HK-2 (cell line): ENCODE measurements at regions not wholly inside any gene's neighbourhood (a gene's known extent, or its start where the extent isn't known, plus 50 kb on each side); places are given as distances from the start of the nearest gene placed in this dataset.

Experiments used
- DNase-seq: peaks from one replicate; pipeline ENCODE4 v3.0.0-alpha.2; 2018; ENCODE audit not compliant: unreplicated experiment

DNA sequence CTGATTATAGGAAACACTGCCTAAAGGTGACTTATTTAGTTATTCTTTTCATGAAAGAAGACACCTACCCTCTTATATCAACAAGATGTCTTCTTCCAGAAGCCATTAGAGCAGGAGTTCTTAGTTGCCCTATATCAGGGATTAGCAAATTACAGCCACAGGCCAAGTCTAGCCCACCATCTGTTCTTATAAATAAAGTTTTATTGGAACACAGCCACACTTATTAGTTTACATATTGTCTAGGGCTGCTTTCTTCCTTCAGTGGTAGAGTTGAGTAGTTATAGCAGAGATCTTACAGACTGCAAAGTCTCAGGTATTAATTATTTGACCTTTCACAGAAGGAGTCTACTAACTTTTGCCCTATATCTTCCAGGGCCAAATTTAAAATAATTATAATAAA, 157.2 kb upstream of the NOCT start:
- DNase-seq = no peak

DNA sequence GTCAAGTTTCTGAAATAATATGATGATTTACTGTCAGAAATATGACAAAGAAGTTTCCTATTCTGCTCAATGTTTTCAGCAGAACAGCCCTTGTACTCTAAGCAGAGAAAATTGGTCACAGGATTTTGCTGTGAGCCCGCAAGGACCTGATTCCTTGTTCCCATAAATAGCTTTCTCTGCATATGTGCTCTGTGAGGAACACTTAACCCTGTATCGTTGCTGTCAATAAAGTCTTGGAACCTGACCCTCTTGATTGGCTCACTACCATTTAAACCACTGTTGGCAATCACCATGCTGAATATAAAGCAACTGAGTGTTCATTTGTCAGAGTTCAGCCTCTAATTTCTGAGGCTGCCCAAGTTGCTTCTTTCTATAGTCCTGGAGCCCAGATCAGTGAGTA, 158.2 kb upstream of the NOCT start:
- DNase-seq = no peak

DNA sequence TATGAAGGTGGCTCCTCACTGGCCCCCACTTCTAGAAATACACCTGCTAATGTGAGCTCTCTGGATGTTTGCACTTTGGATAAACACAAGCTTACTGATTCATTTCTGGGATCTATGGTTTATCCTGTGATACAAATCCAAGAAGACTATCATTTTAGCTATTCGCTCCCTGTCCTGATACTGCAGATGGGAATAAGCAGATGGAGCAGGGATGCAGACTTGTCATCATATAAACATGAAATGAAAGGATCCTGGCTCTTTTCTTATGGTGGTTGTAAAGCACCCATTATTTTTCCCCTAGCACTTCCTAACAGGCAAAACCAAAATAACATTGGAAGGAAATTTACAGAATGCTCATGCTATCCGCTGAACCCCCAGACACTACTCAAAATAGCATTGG, 162.9 kb upstream of the NOCT start:
- DNase-seq = no peak

- DNase-seq = no peak
Observed at GRCh38 chr4:138851391-138852335, 163.9 kb upstream of the NOCT start.

DNA sequence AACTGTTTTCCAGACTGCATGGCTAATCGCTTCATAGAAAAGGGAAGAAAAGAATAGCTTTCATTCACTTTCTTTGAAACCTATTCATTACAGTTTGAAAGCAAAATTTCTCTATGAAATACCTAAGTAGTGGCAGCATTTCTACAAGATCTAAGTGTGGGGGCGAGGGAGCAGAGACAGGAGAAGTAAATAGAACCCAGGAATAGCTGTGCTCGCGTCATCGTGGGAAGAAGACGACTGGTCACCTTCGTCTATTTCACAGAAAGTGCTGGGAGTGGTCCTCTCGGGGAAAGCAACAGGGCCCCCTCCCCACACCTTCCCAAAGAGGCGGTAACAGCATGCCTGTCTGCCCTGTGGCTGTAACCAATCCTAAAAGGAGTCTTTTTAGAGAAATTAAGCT, 169.9 kb upstream of the NOCT start:
- no peak for DNase-seq

- DNase-seq = no peak
Observed at GRCh38 chr4:138845054-138845453, 170.5 kb upstream of the NOCT start.

DNA sequence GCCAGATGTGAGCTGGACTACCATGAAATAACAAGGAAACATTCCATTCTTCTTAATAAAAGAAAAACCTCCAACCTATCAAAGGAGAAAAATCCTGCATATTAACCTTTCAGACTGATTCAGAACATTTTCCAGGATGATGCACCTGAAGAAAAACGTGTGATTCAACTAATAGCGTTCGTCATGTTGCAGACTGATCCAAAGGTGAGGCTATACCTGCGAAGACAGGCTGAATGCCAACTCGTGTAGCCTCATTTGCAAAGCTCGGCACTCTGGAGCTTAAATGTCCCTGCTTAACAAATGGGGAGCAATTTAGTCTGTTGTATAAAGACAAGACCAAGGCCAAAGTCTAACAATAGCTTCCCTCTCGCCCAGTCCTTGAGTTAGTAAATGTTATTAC, 172.0 kb upstream of the NOCT start:
- no peak for DNase-seq

GRCh38 chr4:138841343-138841742, 174.2 kb upstream of the NOCT start:
- no peak for DNase-seq

DNA sequence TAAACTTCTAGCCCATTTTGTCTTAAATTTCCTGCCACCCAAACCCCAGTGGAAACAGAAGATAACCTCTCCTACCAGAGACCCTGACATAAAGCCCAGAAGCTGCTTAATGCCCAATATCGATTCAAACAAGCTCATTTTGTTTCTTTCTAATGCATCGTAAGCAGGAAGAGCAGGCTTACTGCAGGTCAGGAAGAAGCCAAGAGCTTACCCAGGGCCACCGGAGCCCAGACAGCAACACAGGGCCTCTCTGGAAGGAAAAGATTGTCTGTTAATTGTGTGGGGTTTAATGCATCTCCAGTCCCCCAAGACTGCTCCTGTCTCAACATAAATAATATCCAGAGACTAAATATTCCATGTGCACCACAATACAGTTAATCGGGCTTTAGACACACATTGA, 177.3 kb upstream of the NOCT start:
- DNase-seq = no peak

- no peak for DNase-seq
Observed at GRCh38 chr4:138835832-138836533, 179.6 kb upstream of the NOCT start.

DNA sequence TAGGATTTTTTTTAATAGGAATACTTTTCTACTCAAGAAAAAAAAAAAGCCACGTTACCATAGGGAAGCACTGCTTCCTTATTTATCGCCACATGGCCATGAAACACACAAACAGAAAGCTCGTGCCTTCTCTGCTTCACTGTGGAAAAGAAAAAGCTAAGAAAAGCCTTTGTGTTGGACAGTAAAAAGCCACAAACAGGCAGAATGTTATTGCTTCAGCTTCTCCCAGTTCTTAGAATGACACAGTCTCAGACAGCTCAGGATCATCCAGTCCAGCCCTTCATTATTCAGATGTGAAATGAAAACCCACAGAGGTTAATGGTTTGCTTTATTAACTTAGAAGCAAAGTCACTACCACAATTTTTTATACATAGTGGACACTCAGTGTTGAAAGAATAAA, 181.6 kb upstream of the NOCT start:
- DNase-seq = no peak

DNA sequence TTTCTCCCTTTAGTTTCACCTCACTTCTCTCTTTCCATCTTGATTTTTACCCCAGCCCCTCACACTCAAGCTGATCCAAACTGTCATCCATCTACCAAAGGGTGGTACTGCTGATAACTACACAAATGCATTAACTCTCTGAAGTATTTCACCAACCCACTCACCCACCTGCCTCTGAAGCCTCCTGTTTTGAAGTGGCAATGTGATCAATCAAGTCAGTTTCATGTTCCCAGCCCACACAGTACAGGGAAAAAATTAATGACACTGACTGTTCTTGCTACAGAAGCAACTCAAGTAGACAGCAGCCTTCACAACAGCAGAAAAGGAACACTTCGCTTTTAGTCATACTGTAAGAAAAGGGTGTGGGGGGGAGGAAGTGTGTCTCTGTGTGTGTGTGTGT, 183.0 kb upstream of the NOCT start:
- no peak for DNase-seq

- DNase-seq = no peak
Observed at GRCh38 chr4:138831948-138832347, 183.6 kb upstream of the NOCT start.

DNA sequence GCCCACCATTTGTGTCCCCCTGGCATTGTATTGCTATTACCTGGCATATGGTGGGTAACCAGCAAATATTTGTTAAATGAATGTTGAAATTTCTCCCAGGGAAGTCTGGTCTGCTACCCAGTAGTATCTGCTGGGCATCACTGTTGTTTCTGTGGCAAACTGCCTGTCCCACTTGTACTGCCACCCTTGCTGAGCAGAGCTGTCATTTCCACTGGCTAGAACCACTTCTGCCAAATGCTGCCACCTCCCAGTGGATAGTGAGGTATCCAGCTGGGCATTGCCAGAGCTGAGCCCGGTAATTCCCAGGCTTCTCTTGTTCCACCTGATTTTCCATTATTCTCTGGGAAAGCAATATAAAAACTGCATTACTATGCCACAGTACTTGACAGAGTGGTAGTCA, 186.7 kb upstream of the NOCT start:
- no peak for DNase-seq

- DNase-seq = no peak
Observed at GRCh38 chr4:138826754-138827153, 188.8 kb upstream of the NOCT start.

GRCh38 chr4:138826322-138826721, 189.3 kb upstream of the NOCT start:
- DNase-seq = no peak

DNA sequence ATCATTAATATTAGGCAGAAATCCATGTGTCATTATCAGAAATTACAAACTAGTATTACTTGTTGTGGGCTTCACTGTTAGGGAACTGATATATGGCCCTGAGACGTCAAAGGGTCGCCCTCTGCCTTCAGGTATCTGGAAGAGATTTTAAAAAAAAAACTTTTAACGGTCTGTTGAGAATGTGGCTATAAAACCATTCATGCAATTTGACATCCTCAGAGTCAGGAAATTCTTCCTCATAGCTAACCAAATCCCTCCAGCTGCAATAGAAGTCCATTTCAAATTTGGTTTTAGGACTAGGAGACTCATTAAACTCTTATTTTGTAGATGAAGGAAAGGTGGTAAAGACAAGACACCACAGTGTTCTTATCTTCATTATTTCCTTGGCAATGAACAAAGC, 194.2 kb upstream of the NOCT start:
- DNase-seq = no peak

GRCh38 chr4:138816875-138817274, 198.7 kb upstream of the NOCT start:
- no peak for DNase-seq

DNA sequence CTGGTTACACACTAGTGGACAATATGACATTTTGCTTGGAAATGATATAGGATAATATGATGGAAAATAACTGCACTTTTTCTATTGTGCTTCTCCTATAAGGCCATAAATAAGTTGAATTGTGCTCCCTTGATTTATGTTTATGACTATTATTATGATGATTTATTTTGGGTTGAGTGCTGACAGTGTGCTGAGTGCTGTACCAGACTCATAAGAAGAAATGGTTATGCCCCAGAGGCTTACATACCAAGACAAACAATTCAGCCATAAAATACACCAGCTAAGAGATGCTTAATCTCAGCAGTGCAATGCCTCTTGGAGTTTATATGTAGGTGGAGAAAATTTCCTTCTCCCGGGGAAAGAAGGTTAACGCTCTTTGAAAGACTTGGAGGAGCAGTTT, 199.8 kb upstream of the NOCT start:
- no peak for DNase-seq

GRCh38 chr4:138805736-138806135, 209.8 kb upstream of the NOCT start:
- no peak for DNase-seq

DNA sequence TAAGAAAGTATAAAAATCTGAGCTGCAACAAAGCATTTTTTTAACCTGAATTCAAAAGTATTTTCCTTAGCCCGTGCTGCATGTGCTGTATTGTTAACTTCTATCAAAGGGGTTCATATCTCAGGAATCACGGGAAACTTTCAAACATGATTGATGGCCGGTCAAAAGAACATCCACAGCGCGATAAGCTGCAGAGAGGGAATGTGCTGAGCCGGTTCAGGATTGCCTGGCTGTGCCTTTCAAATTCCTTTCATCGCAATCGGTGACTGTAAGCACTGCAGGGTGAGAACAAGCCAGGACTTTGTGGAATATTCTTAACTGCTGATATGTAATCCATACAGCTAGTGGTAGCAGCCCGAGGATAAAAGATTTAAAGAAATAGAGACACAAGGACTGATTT, 210.9 kb upstream of the NOCT start:
- DNase-seq = no peak

GRCh38 chr4:138803051-138803450, 212.5 kb upstream of the NOCT start:
- DNase-seq = no peak

DNA sequence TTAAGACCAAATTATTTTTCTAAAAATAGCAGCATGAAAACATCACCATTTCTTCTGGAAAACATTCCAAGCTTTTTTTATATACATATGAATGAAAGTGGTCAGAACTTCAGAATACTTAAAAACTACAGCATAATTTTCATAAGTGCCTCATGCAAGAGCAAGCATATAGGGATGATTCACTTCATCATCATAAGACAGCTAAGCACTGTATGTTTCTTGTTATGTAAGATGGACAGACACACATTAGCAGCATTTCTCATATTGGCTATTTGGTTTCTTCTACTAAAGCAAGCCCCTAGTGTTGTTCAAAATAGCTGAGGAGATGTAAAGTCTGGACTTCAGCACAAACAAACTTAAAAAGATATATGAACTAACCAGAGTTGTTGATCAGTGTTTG, 213.1 kb upstream of the NOCT start:
- DNase-seq = no peak
